NCI-H2107 treated with DMSO at 0.1 percent for 48 hours (cell line): ENCODE measurements at regions not wholly inside any gene's neighbourhood (a gene's known extent, or its start where the extent isn't known, plus 50 kb on each side); places are given as distances from the start of the nearest gene placed in this dataset.

ENCODE experiments used
- DNase-seq: peaks from one replicate; lab custom pipeline; 2025; ENCODE audit not compliant: unreplicated experiment; lab: John Stamatoyannopoulos, UW

- no peak for DNase-seq
Measured at GRCh38 chr4:123455360-123455759, 58.8 kb downstream of the SPRY1 start.

- no peak for DNase-seq
Measured at GRCh38 chr4:123462007-123462406, 65.4 kb downstream of the SPRY1 start.

GRCh38 chr4:123463869-123464268, 67.3 kb downstream of the SPRY1 start:
- DNase-seq, result no peak

- no peak for DNase-seq
Measured at GRCh38 chr4:123465416-123465815, 68.8 kb downstream of the SPRY1 start.

- DNase-seq, result no peak
Measured at GRCh38 chr4:123466080-123466785, 69.6 kb downstream of the SPRY1 start.

- DNase-seq, result no peak
Measured at GRCh38 chr4:123468479-123469031, 72.0 kb downstream of the SPRY1 start.

- DNase-seq, result no peak
Measured at GRCh38 chr4:123469245-123469644, 72.7 kb downstream of the SPRY1 start.

- DNase-seq, result no peak
Measured at GRCh38 chr4:123469696-123470095, 73.1 kb downstream of the SPRY1 start.

GRCh38 chr4:123470640-123471039, 74.0 kb downstream of the SPRY1 start:
- no peak for DNase-seq

- DNase-seq, result no peak
Measured at GRCh38 chr4:123471655-123472369, 75.2 kb downstream of the SPRY1 start.

- no peak for DNase-seq
Measured at GRCh38 chr4:123474817-123475216, 78.2 kb downstream of the SPRY1 start.

GRCh38 chr4:123476089-123476488, 79.5 kb downstream of the SPRY1 start:
- no peak for DNase-seq

- no peak for DNase-seq
Measured at GRCh38 chr4:123477711-123478209, 81.2 kb downstream of the SPRY1 start.

GRCh38 chr4:123478859-123479345, 82.3 kb downstream of the SPRY1 start:
- DNase-seq, result no peak

GRCh38 chr4:123479944-123480343, 83.3 kb downstream of the SPRY1 start:
- no peak for DNase-seq

- no peak for DNase-seq
Measured at GRCh38 chr4:123480706-123481418, 84.3 kb downstream of the SPRY1 start.

- DNase-seq, result no peak
Measured at GRCh38 chr4:123481717-123482116, 85.1 kb downstream of the SPRY1 start.

- DNase-seq, result no peak
Measured at GRCh38 chr4:123484291-123484926, 87.8 kb downstream of the SPRY1 start.

GRCh38 chr4:123485601-123486000, 89.0 kb downstream of the SPRY1 start:
- no peak for DNase-seq

GRCh38 chr4:123488916-123489315, 92.3 kb downstream of the SPRY1 start:
- no peak for DNase-seq

GRCh38 chr4:123495530-123495929, 98.9 kb downstream of the SPRY1 start:
- no peak for DNase-seq
